HG02870 (cell line): ENCODE measurements at regions not wholly inside any gene's neighbourhood (a gene's known extent, or its start where the extent isn't known, plus 50 kb on each side); places are given as distances from the start of the nearest gene placed in this dataset.
A peak's percentile ranks its signal among the peaks of the same experiment; 100 is the strongest.
"Not testable (repeated sequence)": the region's sequence is repeated elsewhere in the genome, so short reads cannot be mapped to it uniquely, and the experiment has no call there.

Experiments
- ATAC-seq: cut with Tn5 transposase; IDR thresholded peaks from one replicate; pipeline ENCODE4 v1.9.1; 2021; ENCODE audit warnings: mild to moderate bottlenecking, moderate library complexity; ENCODE audit not compliant: unreplicated experiment

- ATAC-seq: peak; percentile 51
Observed at GRCh38 chrX:25144043-25144940, 128.5 kb upstream of the ARX start.

GRCh38 chrX:25143596-25143995 is 127.8 kb upstream of the ARX start:
- no peak for ATAC-seq

- no peak for ATAC-seq
Observed at GRCh38 chrX:25141684-25142083, 125.9 kb upstream of the ARX start.

DNA sequence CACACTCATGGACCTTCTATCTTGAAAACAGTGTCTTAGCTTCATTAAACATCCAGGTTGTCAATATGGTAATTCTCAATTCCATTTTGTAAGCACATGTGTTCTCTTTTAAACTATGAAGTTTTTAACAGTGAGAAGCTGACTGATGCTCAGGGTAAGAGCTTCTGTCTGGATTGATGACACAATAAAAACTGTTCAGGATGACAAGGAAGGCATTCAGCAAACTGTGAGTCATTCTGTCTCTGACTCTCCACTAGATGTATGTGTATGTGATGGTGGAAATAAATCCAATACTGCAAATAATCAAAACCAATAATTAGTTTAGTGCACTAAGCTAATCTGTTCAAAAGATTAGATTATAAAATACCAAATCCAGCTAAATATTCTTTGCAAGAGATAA is 115.3 kb upstream of the ARX start:
- ATAC-seq: no peak

DNA sequence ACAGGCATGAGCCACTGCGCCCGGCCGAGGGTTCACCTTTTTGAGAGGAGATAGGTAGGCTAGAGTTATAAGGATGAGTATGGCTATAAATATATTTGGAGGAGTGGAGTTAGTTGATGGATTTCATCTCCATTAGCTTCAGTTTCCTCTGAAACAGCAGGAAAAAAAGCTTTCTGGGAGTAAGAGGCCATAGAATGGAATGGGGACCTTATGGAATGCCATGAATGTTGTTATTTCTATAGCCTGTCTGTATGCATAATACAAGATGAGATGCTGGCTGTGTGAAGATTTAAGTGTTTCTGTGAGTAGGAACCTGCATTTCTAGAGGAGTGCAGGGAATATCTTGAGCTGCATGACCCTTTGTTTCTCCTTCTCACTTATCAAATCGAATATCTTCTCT is 114.9 kb upstream of the ARX start:
- no peak for ATAC-seq

GRCh38 chrX:25125483-25125882 is 109.7 kb upstream of the ARX start:
- no peak for ATAC-seq

DNA sequence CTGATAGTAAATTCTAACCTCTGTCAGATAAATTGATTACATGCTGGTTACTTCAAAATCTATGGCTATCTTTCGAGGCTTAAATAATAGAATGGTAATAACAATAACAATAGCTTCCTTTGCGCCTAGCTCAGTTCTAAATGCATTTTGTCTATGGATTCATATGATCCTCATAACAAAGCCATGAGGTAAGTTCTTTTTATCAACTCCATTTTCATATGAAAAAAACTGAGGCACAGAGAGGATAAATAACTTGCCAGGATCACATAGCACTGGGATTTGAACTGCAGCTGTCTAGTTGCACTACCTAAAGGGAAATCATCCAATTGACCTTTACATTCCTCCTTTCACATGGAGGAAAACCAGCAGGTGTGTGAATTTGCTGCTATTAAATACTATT is 108.6 kb upstream of the ARX start:
- no peak for ATAC-seq

GRCh38 chrX:25112156-25112555 is 96.4 kb upstream of the ARX start:
- no peak for ATAC-seq

- ATAC-seq: no peak
Observed at GRCh38 chrX:25108481-25108880, 92.7 kb upstream of the ARX start.

- no peak for ATAC-seq
Observed at GRCh38 chrX:25105221-25105620, 89.5 kb upstream of the ARX start.

DNA sequence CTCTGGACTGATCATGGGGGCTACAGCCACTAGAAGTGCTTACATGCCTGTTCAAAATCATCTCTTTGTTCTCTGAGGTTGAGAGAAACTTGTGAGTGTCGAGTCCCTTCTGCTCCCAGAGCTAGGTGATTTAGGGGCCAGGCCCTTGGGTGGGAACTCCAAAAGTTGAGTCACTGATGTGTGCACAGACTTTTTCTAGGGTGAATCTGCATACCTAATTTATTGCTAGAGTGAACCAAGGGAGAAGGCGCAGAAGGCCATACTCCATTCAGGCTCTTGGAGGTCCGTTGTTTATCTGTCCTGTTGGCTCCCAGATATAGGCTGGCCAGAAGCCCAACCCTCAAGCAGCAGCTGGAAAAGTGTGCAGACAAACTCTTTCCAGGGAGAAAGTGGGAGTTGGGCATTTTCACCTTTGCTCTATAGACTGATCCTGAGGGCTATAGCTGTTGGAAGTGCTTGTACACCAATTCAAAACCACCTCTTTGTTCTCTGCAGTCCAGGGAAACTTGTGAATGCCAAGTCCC is 80.8 kb upstream of the ARX start:
- ATAC-seq: no peak

GRCh38 chrX:25091152-25091551 is 75.4 kb upstream of the ARX start:
- not testable (repeated sequence) for ATAC-seq

DNA sequence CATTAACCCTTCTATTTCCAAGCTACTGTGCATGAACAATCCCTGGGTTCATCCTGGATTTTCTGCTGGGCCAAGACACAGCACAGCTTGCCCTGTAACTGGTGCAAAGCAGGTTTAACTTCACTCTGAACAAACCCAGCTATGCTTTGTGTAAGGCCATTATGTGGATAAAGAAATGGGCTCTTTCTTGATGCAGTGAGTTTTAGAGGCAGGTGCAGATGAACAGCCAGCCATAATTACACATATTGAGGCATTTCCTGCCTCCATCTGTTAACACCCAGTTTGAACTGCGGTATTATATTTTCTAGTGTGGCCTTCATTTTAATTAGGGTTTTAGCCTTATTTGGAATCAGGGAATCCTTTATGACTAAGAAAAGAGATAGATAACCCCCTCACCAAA is 68.7 kb upstream of the ARX start:
- no peak for ATAC-seq

DNA sequence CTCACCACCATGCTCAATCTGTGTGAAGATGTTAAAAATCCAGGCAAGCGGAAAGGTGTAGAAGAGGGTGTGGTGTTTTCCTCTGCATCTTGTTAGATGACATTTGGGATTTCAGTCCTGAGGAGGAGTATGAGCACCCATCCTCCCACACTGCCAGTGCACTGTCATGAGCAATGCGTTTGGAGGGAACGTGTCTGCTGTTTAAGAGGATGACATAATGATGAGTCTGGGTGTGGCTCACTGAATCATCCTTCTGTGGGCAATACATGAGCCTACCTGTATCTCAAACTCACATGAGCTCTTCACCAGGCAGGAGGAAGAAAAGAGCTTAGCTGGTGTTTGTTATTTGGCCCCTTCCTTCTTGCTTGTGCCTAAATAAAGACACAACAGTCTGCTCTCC is 67.9 kb upstream of the ARX start:
- ATAC-seq: no peak

- ATAC-seq: no peak
Observed at GRCh38 chrX:25079020-25079419, 63.3 kb upstream of the ARX start.

- no peak for ATAC-seq
Observed at GRCh38 chrX:25076941-25077500, 61.3 kb upstream of the ARX start.

DNA sequence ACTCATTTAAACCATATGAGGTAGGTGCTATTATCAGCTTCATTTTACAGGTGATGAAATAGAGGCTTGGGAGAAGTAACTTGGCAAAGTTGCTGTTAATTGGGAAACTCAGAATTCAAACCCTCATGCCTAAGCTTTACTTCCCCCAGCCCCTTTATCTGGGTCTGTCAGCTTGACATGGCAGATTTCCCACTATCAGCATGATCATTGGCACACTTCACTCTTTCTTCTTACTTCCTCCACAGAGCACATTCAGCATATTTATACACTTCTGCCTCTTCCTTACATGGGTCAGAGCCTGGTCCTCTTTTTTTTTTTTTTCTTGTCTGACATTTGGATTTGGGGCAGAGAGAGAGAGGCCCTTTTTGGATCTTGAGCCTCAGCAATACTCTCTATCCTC is 56.5 kb upstream of the ARX start:
- no peak for ATAC-seq

GRCh38 chrX:25070038-25070437 is 54.3 kb upstream of the ARX start:
- no peak for ATAC-seq

- ATAC-seq: no peak
Observed at GRCh38 chrX:25069209-25069608, 53.4 kb upstream of the ARX start.

DNA sequence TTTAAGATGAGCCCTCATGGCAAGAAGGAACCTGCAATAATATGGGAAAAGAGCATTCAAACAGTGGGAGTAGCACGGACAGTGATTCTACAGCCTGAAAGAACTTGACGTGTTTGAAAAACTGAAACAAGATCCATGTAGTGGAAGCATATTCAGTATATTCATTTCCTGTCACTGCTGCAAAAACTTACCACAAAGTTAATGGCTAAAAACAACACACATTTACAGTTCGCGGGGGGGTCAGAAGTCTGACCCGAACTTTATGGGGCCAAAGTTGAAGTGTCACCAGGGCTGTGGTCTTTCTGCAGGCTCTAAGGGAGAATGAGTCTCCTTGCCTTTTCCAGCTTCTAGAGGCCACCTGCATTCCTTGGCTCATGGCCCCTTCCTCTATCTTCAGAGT is 52.6 kb upstream of the ARX start:
- no peak for ATAC-seq

- ATAC-seq: peak; percentile 69
Observed at GRCh38 chrX:25067271-25068172, 51.8 kb upstream of the ARX start.
